Mucosa of descending colon (tissue), 3 donors: ENCODE measurements at regions not wholly inside any gene's neighbourhood (a gene's known extent, or its start where the extent isn't known, plus 50 kb on each side); places are given as distances from the start of the nearest gene placed in this dataset.
"Not testable (repeated sequence)": the region's sequence is repeated elsewhere in the genome, so short reads cannot be mapped to it uniquely, and the experiment has no call there.

Experiments used
- ATAC-seq: fragments of 200-7000 bp; cut with Tn5 transposase; one replicate; pipeline ENCODE4 v1.9.1; 2020; ENCODE audit warnings: mild to moderate bottlenecking, moderate library complexity
- DNase-seq, 3 donors: peaks; one replicate each; pipeline ENCODE4 v3.0.0-alpha.2; 2020
- H3K36me3 ChIP-seq: fragments of 200-600 bp; one replicate; pipeline ENCODE4 v1.8.0; 2021; ENCODE audit warnings: low read depth, mild to moderate bottlenecking
- H3K4me1 ChIP-seq: fragments of 200-600 bp; one replicate; pipeline ENCODE4 v1.8.0; 2021; ENCODE audit warnings: low read depth, mild to moderate bottlenecking
- H3K4me3 ChIP-seq: fragments of 200-600 bp; one replicate; pipeline ENCODE4 v1.8.0; 2021; ENCODE audit warnings: mild to moderate bottlenecking
- H3K9me3 ChIP-seq: fragments of 200-600 bp; one replicate; pipeline ENCODE4 v1.8.0; 2021; ENCODE audit warnings: mild to moderate bottlenecking
- intact Hi-C, 2 donors: fragments of 100-400 bp; cut with DNase I in 1 of 2; cut with micrococcal nuclease in 1 of 2; formaldehyde crosslinking; loops; one replicate each; pipeline versions ENCODE4 v1.11.0 to v1.11.1; 2022; cut with DNase I, micrococcal nuclease
- TF ChIP-seq, protein P1 (sequence below): fragments of 200-600 bp; IDR thresholded peaks from one replicate; pipeline ENCODE4 v1.8.0; 2022; ENCODE audit warnings: antibody characterized with exemption, mild to moderate bottlenecking
- donor health status: DM: no; HTN: no; CAD: no; lungs with moderate emphysema.
- donor health status: DM: no; HTN: no; CAD: no.
- donor health status: DM: no; HTN: yes; CAD: no.

DNA sequence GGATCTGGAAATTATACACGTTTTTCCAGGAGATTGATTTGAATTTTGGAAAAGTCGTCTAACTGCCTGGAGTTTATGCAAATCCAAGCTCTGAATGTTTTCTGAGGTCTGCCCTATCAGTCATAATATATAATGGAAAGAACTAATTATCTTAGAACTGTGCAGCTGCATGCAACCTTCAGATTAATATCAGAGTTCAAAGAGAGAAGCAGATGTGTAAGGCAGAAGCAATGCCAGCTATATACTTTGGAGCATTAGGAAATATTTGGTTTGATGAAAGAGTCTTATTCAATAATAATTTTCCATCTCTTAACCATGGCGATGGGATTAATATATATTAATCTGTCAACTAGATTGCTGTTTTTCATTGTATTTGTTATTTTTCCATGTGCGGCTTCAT, 500.9 kb downstream of the NEBL start:
- no peaks in the 10 kb centered on the region for H3K9me3 ChIP-seq
- no peak for ATAC-seq
- TF ChIP-seq, protein P1, sequence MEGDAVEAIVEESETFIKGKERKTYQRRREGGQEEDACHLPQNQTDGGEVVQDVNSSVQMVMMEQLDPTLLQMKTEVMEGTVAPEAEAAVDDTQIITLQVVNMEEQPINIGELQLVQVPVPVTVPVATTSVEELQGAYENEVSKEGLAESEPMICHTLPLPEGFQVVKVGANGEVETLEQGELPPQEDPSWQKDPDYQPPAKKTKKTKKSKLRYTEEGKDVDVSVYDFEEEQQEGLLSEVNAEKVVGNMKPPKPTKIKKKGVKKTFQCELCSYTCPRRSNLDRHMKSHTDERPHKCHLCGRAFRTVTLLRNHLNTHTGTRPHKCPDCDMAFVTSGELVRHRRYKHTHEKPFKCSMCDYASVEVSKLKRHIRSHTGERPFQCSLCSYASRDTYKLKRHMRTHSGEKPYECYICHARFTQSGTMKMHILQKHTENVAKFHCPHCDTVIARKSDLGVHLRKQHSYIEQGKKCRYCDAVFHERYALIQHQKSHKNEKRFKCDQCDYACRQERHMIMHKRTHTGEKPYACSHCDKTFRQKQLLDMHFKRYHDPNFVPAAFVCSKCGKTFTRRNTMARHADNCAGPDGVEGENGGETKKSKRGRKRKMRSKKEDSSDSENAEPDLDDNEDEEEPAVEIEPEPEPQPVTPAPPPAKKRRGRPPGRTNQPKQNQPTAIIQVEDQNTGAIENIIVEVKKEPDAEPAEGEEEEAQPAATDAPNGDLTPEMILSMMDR, result no peak
- H3K36me3 ChIP-seq, result no peaks in the 10 kb centered on the region
- no peak for DNase-seq
- intact Hi-C loops, result no loop called here
- no peaks in the 10 kb centered on the region for H3K4me1 ChIP-seq
- no peak overlapping the region for H3K4me3 ChIP-seq

DNA sequence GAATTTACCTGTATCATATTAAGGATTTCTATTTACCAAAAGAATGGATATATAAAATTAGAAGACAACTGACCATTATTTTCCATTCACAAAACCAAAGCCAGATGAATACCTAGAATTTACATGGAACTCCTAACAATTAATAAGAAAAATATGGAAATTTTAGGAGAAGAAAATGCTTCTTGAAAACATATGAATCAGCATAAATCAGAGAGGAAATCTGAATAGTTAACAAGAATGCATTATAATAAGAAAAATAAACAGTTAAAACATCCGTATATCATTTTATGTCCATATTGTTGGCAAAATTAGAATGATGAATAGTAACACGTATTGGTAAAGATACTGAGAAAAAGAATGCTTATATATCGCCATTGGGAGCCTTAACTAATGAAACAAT, 505.5 kb downstream of the NEBL start:
- intact Hi-C loops, result no loop called here
- Histone ChIP-seq H3K9me3 (no peaks in the 10 kb centered on the region), H3K4me3 (no peak overlapping the region), H3K4me1 (no peaks in the 10 kb centered on the region), H3K36me3 (no peaks in the 10 kb centered on the region)
- TF ChIP-seq, protein P1, result no peak
- no peak for DNase-seq
- no peak for ATAC-seq

DNA sequence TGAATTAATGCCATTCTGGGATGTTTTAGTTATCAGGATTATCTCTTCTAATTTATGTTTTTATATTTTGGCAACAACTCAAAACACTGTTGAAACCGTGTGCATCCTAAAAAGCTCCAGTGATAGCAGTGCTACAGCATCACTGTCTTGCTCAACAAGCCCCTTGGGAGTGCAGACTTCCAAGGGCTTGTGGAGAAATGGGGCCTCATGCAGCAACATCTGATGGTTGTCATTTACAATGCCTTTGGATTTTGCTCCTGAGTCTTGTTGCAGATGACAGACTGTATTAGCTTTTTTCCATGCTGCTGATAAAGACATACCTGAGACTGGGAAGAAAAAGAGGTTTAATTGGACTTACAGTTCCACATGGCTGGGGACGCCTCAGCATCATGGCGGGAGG, 515.4 kb downstream of the NEBL start:
- no peaks in the 10 kb centered on the region for H3K36me3 ChIP-seq
- no peak overlapping the region for H3K4me3 ChIP-seq
- no peaks in the 10 kb centered on the region for H3K9me3 ChIP-seq
- no peak for ATAC-seq
- DNase-seq, result no peak
- intact Hi-C loops, result no loop called here
- TF ChIP-seq, protein P1, result no peak
- H3K4me1 ChIP-seq, result no peaks in the 10 kb centered on the region

DNA sequence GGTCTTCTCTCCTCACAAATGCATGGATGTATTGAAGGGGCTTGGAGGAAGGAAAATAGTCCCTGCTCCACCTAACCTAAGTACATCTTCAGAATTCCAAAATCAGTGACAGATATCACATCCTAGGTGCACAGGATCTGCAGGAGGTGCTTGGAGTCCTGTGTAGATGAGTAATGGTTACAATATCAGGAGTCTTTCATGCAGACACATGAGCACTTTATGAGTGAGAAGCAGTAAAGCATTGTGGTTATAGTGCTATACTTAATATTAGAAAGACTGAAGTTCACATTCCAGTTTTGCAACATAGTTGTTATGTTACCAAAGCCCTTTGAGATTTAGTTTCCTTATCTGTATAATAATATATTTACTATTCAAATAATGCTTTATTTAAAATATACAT, 516.7 kb downstream of the NEBL start:
- TF ChIP-seq, protein P1, result no peak
- Histone ChIP-seq H3K4me1 (no peaks in the 10 kb centered on the region), H3K36me3 (no peaks in the 10 kb centered on the region), H3K4me3 (no peak overlapping the region), H3K9me3 (no peaks in the 10 kb centered on the region)
- ATAC-seq (no peak), DNase-seq (no peak)
- intact Hi-C loops, result no loop called here

DNA sequence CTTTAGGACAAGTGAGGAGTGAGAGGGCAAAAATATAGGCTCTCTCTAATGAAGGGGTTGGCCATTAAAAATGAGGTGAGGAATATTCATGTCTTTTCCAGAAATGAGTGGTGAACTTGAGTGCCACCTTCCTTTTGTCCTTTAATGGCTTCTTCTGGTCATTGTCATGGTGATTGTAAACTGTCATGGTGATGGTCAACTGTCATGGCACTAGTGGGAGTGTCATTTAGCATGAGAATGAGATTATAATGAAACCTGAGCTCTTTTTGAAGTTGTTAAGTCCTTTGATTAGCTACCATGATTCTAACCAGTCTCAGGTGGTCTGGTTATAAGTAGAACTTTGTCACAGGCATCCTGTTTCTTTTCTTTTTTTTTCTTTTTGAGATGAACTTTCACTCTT, 524.4 kb downstream of the NEBL start:
- DNase-seq (no peak), ATAC-seq (no peak)
- no peak overlapping the region for H3K4me3 ChIP-seq
- H3K36me3 ChIP-seq, result no peaks in the 10 kb centered on the region
- no peaks in the 10 kb centered on the region for H3K9me3 ChIP-seq
- intact Hi-C loops, result no loop called here
- TF ChIP-seq, protein P1, result no peak
- no peaks in the 10 kb centered on the region for H3K4me1 ChIP-seq

DNA sequence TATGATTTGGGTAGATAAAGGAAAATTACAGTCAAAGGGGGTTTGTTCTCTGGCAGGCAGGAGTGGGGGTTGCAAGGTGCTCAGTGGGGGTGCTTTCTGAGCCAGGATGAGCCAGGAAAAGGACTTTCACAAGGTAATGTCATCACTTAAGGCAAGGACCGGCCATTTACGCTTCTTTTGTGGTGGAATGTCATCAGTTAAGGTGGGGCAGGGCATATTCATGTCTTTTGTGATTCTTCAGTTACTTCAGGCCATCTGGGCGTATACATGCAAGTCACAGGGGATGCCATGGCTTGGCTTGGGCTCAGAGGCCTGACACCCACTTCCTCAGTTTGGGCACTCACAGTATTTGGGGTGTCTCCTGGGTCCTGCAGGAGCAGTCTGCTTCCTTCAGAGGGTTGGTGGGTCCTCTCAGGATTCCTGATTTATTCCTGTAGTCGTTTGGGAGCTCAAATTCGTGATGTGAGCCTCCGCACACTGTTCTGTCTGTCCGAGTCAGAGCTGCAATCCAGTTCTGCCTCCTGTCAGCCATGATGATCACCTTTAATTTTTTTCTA, 526.1 kb downstream of the NEBL start:
- ATAC-seq, H3K4me3 ChIP-seq, H3K4me1 ChIP-seq, H3K36me3 ChIP-seq, DNase-seq, H3K9me3 ChIP-seq, intact Hi-C loops: not testable (repeated sequence)
